ENCODE measurements at regions not wholly inside any gene's neighbourhood (a gene's known extent, or its start where the extent isn't known, plus 50 kb on each side); places are given as distances from the start of the nearest gene placed in this dataset.

- Mint-ChIP-seq H3K4me3 (no peak overlapping the region), H3K9me3 (no peaks in the 10 kb centered on the region), H3K4me1 (peaks cover 3% of the 10 kb centered on the region), H3K27me3 (ENCODE audit: low read depth, poor library complexity) (no peaks in the 10 kb centered on the region), H3K36me3 (ENCODE audit: low read depth) (no peaks in the 10 kb centered on the region), H3K27ac (no peak overlapping the region)
- TF ChIP-seq CTCF (IDR thresholded peaks at IDR 0.05), result no peak
- DNase-seq, result no peak
These were observed 349.1 kb upstream of the NEGR1 start for GRCh38 chr1:72631449-72631848.

GRCh38 chr1:72623299-72623708, 341.0 kb upstream of the NEGR1 start:
- Mint-ChIP-seq H3K36me3 (ENCODE audit: low read depth) (no peaks in the 10 kb centered on the region), H3K4me1 (no peaks in the 10 kb centered on the region), H3K27ac (no peak overlapping the region), H3K9me3 (no peaks in the 10 kb centered on the region), H3K27me3 (ENCODE audit: low read depth, poor library complexity) (no peaks in the 10 kb centered on the region), H3K4me3 (peak overlapping the region; percentile 14)
- TF ChIP-seq CTCF (IDR thresholded peaks at IDR 0.05), result peak; percentile 60
- DNase-seq, result peak; percentile 7

- no peak for TF ChIP-seq CTCF (IDR thresholded peaks at IDR 0.05)
- Mint-ChIP-seq H3K27me3 (ENCODE audit: low read depth, poor library complexity) (no peaks in the 10 kb centered on the region), H3K4me3 (no peak overlapping the region), H3K9me3 (no peaks in the 10 kb centered on the region), H3K4me1 (no peaks in the 10 kb centered on the region), H3K27ac (no peak overlapping the region), H3K36me3 (ENCODE audit: low read depth) (no peaks in the 10 kb centered on the region)
- no peak for DNase-seq
These were observed 338.1 kb upstream of the NEGR1 start for GRCh38 chr1:72620453-72620852.

GRCh38 chr1:72606216-72606810, 324.0 kb upstream of the NEGR1 start:
- Mint-ChIP-seq H3K4me1 (no peaks in the 10 kb centered on the region), H3K27me3 (ENCODE audit: low read depth, poor library complexity) (no peaks in the 10 kb centered on the region), H3K4me3 (no peak overlapping the region), H3K36me3 (ENCODE audit: low read depth) (no peaks in the 10 kb centered on the region), H3K9me3 (no peaks in the 10 kb centered on the region), H3K27ac (no peak overlapping the region)
- no peak for DNase-seq
- TF ChIP-seq CTCF (IDR thresholded peaks at IDR 0.05), result no peak

GRCh38 chr1:72601035-72601674, 318.8 kb upstream of the NEGR1 start:
- no peak for DNase-seq
- H3K4me1 Mint-ChIP-seq, result no peaks in the 10 kb centered on the region
- no peaks in the 10 kb centered on the region for H3K36me3 Mint-ChIP-seq (ENCODE audit: low read depth)
- H3K27ac Mint-ChIP-seq, result no peak overlapping the region
- H3K27me3 Mint-ChIP-seq (ENCODE audit: low read depth, poor library complexity), result no peaks in the 10 kb centered on the region
- H3K4me3 Mint-ChIP-seq, result no peak overlapping the region
- TF ChIP-seq CTCF (IDR thresholded peaks at IDR 0.05), result no peak
- H3K9me3 Mint-ChIP-seq, result no peaks in the 10 kb centered on the region

All from nephron progenitor cell (in vitro differentiated cells).